ENCODE measurements at regions not wholly inside any gene's neighbourhood (a gene's known extent, or its start where the extent isn't known, plus 50 kb on each side); places are given as distances from the start of the nearest gene placed in this dataset.

DNA sequence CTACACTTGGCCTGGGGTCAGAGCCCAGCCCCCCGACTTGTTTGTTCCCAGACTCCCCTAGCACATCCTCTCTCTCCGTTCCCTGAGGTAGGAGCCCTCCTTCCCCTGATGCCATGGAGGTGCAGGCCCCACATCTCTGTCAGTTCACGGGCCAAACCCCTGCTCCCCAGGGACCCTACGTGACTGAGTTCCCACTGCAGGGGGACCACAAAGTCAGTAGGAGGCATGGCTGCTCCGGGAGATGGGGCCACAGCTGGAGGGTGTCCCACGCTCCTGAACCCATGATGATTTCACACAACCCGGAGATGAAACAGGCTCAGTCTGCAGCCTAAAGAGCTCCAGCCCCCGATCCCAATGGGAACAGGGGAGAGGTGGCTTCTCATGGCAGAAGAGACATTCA lies 272.2 kb downstream of the NPHP4 start:
- TF ChIP-seq, protein P1, sequence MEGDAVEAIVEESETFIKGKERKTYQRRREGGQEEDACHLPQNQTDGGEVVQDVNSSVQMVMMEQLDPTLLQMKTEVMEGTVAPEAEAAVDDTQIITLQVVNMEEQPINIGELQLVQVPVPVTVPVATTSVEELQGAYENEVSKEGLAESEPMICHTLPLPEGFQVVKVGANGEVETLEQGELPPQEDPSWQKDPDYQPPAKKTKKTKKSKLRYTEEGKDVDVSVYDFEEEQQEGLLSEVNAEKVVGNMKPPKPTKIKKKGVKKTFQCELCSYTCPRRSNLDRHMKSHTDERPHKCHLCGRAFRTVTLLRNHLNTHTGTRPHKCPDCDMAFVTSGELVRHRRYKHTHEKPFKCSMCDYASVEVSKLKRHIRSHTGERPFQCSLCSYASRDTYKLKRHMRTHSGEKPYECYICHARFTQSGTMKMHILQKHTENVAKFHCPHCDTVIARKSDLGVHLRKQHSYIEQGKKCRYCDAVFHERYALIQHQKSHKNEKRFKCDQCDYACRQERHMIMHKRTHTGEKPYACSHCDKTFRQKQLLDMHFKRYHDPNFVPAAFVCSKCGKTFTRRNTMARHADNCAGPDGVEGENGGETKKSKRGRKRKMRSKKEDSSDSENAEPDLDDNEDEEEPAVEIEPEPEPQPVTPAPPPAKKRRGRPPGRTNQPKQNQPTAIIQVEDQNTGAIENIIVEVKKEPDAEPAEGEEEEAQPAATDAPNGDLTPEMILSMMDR (conservative IDR thresholded peaks at IDR 0.05; ENCODE audit: low read depth, low read length): no peak
- DNase-seq (ENCODE audit: low read depth): no peak
- no peak overlapping the region for H3K4me3 ChIP-seq (ENCODE audit: low read depth, low read length)

DNA sequence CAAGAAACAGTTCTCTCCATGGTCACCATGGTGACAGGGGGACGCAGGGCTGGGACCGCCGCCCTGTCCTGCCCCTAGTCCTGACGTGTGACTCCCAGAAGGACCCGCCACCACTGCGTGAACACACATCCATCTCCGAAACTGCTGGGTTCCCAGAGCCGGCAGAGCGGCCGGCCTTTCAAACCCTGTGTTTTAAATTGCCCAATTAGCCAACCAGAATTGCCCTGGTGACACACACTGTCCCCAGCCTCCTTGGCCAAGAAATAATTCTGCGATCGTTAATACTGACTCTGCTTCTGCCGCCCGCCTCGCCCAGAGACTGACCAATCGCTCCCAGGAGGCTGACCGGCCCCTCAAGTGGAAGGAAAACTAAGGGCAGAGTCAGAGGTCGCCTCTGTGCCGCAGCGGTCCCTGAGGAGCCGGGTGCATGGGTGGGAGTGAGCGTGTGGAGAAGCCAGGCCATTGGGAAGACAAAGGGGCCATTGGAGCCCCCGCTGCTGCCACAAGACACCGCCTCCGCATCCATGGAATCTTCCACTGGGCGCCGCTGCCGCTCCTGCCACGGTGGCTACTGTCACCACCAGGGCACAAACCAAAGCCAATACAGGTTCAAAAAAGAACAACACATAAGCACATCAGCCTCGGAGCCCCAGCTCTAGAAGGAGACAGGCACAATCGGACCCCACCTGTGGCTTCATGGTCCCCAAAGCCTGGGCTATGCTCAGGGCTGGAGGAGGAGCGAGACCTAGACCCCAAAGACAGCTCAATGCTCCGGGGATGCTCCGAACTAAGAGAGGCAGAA lies 273.2 kb downstream of the NPHP4 start:
- TF ChIP-seq, protein P1 (conservative IDR thresholded peaks at IDR 0.05; ENCODE audit: low read depth, low read length): no peak
- DNase-seq (ENCODE audit: low read depth): no peak
- H3K4me3 ChIP-seq (ENCODE audit: low read depth, low read length): no peak overlapping the region

DNA sequence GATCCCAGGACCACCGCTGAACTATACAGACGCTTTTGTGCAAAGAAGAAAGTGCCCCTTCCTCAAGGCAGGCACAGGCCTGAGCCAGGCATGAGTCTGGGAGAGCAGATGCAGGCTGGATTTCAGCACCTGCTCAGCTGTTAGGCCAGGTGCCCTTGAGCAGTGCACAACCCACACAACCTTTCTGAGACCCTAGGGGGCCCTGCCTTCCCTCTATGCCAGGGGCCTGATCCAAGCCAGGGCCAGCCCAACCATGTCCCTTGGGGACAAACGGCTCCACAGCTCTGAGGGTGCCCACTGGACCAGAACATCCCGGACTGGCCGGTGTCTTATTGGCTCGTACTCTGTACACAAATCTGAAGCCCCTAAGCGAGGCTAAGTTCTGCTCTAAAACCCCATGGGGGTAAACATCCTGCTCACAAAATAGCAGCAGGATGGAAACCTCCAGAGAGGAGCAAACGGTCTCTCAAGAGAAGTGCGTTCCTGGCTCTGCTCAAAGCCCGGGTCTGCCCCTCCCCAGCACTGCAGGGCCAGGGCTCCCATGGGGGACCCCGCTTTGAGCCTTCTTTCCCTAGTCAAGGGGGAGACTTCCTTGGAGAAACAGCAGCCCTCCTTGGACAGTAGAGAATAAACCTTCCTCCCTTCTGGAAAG lies 275.1 kb downstream of the NPHP4 start:
- H3K4me3 ChIP-seq (ENCODE audit: low read depth, low read length): no peak overlapping the region
- TF ChIP-seq, protein P1 (conservative IDR thresholded peaks at IDR 0.05; ENCODE audit: low read depth, low read length): no peak
- DNase-seq (ENCODE audit: low read depth): no peak

DNA sequence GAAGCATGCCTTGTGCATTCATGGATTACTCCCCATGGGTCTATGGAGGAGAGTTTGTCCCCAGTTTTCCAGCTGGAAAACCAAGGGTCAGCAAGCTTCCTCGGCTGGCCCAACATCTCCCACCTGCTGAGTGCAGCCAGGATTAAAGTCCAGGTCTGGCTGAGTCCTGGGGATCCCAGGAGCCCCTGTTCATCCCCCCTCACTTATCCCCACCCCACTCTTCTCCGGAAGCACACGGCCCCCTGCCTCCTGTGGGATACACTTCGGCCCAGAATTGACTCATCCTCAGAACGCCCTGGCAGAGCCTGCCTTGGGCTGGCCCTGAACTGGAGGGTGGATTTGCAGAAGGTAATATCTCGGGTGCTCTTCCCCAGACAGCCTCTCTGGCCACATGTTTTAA lies 276.1 kb downstream of the NPHP4 start:
- TF ChIP-seq, protein P1 (conservative IDR thresholded peaks at IDR 0.05; ENCODE audit: low read depth, low read length): no peak
- no peak overlapping the region for H3K4me3 ChIP-seq (ENCODE audit: low read depth, low read length)
- DNase-seq (ENCODE audit: low read depth): no peak

DNA sequence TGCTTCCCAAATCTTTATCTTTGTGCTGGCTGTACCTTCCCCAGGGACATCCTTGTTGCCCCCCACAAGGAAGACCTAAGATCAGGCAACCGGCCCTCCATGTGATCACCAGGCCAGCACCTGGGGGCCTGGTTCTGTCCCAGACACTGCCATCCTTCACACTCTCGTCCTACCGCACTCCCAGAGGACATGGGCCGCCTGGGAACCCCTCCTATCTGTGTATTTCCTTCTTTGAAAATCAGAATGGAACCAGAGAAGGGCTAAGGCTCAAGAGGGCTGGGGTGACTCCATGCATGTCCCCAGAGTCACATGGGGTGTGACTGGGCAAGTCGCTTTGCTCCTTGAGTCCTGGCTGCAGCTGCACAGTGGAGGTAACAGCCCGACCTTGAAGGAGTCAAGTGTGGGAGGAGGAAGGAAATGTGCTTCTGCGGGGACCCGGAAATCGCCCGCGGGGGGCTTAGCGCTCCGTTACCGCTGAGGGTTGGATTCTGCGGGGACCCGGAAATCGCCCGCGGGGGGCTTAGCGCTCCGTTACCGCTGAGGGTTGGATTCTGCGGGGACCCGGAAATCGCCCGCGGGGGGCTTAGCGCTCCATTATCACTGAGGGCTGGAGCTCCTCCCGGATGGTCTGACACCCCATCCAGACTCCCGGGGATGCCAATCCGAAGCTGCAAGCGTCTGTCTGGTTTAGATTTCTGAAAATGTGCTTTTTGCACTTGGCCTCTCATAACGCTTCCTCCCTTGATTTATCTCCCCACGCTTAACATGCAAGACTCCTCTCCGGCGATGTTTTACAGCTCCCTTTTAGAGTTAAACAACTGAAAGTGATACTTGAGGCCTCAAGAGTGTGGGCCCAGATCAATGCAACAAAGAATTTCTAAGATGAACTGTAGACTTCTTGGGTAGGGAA lies 278.9 kb downstream of the NPHP4 start:
- no peak overlapping the region for H3K4me3 ChIP-seq (ENCODE audit: low read depth, low read length)
- TF ChIP-seq, protein P1 (conservative IDR thresholded peaks at IDR 0.05; ENCODE audit: low read depth, low read length): no peak
- no peak for DNase-seq (ENCODE audit: low read depth)

DNA sequence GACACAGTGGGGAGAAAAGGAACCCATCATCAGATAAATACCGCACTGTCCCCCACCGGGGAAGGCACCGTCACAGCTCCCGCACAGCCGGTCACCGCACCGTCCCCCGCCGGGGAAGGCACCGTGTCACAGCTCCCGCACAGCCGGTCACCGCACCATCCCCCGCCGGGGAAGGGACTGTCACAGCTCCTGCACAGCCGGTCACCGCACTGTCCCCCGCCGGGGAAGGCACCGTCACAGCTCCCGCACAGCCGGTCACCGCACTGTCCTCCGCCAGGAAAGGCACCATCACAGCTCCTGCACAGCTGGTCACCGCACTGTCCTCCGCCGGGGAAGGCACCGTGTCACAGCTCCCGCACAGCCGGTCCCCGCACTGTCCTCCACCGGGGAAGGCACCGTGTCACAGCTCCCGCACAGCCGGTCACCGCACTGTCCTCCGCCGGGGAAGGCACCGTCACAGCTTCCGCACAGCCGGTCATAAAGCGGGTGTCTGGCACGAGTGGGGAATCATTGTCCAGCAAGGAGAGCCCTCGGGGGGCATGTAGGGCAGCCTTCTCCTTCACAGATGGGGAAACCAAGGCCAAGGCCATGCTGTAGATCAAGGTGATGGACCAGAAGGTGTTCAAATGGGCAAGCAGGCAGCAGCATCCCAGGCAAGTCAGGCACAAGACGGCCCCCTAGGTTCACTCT lies 280.1 kb downstream of the NPHP4 start:
- H3K4me3 ChIP-seq (ENCODE audit: low read depth, low read length): no peak overlapping the region
- TF ChIP-seq, protein P1 (conservative IDR thresholded peaks at IDR 0.05; ENCODE audit: low read depth, low read length): no peak
- DNase-seq (ENCODE audit: low read depth): no peak
